H1 (cell line): ENCODE measurements at regions not wholly inside any gene's neighbourhood (a gene's known extent, or its start where the extent isn't known, plus 50 kb on each side); places are given as distances from the start of the nearest gene placed in this dataset.

Experiments
- CTCF ChIA-PET: fragments of 300-600 bp; sonication (Branson Sonifier 250); formaldehyde crosslinking; loops from one replicate; lab custom pipeline; 2021; ENCODE audit not compliant: partially characterized antibody; lab: Charles Lee
- POLR2A ChIA-PET: fragments of 300-600 bp; sonication (Branson Sonifier 250); formaldehyde crosslinking; loops from one replicate; lab custom pipeline; 2021; ENCODE audit warnings: inconsistent platforms; ENCODE audit not compliant: partially characterized antibody; lab: Charles Lee
- DNase-seq, 2 experiments: peaks; one replicate each; pipeline versions ENCODE4 v3.0.0 to v3.0.0-alpha.2; 2010 to 2022; ENCODE audit warnings: low spot score in 2 of 2, low read depth in 1 of 2, mixed read lengths in 1 of 2
- FAIRE-seq: peaks from 2 replicates; lab custom pipeline; 2011; peaks lifted over from hg19 to GRCh38; lab: Jason Lieb, UNC
- H2AFZ ChIP-seq: 2 replicates; pipeline ENCODE4 v1.8.1; 2012; ENCODE audit warnings: low read length, inconsistent platforms
- H2AK5ac ChIP-seq: 2 replicates; pipeline ENCODE4 v1.6.1; 2013; ENCODE audit warnings: low read depth, low read length
- H2BK120ac ChIP-seq: replicated peaks from 2 replicates; pipeline ENCODE3; 2013; ENCODE audit warnings: low read depth, low read length, inconsistent platforms
- H2BK12ac ChIP-seq: 2 replicates; pipeline ENCODE4 v1.6.1; 2013; ENCODE audit warnings: low read depth, low read length
- H2BK15ac ChIP-seq: 2 replicates; pipeline ENCODE4 v1.6.1; 2013; ENCODE audit warnings: low read length
- H2BK20ac ChIP-seq: 2 replicates; pipeline ENCODE4 v1.6.1; 2013; ENCODE audit warnings: low read length
- H2BK5ac ChIP-seq: 2 replicates; pipeline ENCODE4 v1.6.1; 2013; ENCODE audit warnings: low read depth, low read length
- H3K14ac ChIP-seq: 2 replicates; pipeline ENCODE4 v1.6.1; 2013; ENCODE audit warnings: inconsistent platforms; ENCODE audit not compliant: insufficient read length
- H3K18ac ChIP-seq: 2 replicates; pipeline ENCODE4 v1.6.1; 2013; ENCODE audit warnings: low read length; ENCODE audit errors: extremely low read depth
- H3K23ac ChIP-seq: 2 replicates; pipeline ENCODE4 v1.6.1; 2013; ENCODE audit warnings: inconsistent platforms; ENCODE audit not compliant: insufficient read length
- H3K23me2 ChIP-seq: 2 replicates; pipeline ENCODE4 v1.6.1; 2013; ENCODE audit warnings: low read depth, low read length
- H3K27ac ChIP-seq: 2 replicates; pipeline ENCODE4 v1.6.1; 2011; ENCODE audit warnings: low read depth, low read length, inconsistent platforms
- H3K27me3 ChIP-seq, 4 experiments: replicated peaks in 1 of 4; 1 replicate in 1 of 4; 2 replicates in 3 of 4; pipeline versions ENCODE4 v1.6.1 to v1.8.1; 2011 to 2013; ENCODE audit warnings: low read length in 3 of 4, mild to moderate bottlenecking in 3 of 4, inconsistent platforms in 2 of 4, mixed read lengths in 2 of 4, moderate library complexity in 1 of 4; ENCODE audit not compliant: control insufficient read depth in 3 of 4, insufficient read depth in 3 of 4; ENCODE audit errors: extremely low read depth in 1 of 4
- H3K36me3 ChIP-seq, 4 experiments: 2 replicates each; pipeline versions ENCODE4 v1.6.1 to v1.8.1; 2011 to 2013; ENCODE audit warnings: mild to moderate bottlenecking in 4 of 4, low read length in 3 of 4, moderate library complexity in 2 of 4, control low read depth in 1 of 4, inconsistent platforms in 1 of 4; ENCODE audit not compliant: insufficient read depth in 4 of 4, control insufficient read depth in 2 of 4
- H3K4ac ChIP-seq: replicated peaks from 2 replicates; pipeline ENCODE3; 2013; ENCODE audit warnings: low read length, low read depth, mixed read lengths, inconsistent platforms; ENCODE audit not compliant: insufficient read length
- H3K4me1 ChIP-seq, 4 experiments: replicated peaks in 1 of 4; 1 replicate in 1 of 4; 2 replicates in 3 of 4; pipeline versions ENCODE4 v1.6.1 to v1.8.1; 2011 to 2013; ENCODE audit warnings: low read length in 3 of 4, inconsistent platforms in 2 of 4, mixed read lengths in 1 of 4; ENCODE audit not compliant: insufficient read depth in 4 of 4, control insufficient read depth in 3 of 4
- H3K4me2 ChIP-seq, 2 experiments: 2 replicates each; pipeline versions ENCODE4 v1.6.1 to v1.8.1; 2011 to 2013; ENCODE audit warnings: low read depth in 2 of 2, low read length in 2 of 2, control low read depth in 1 of 2, inconsistent platforms in 1 of 2, mild to moderate bottlenecking in 1 of 2; ENCODE audit not compliant: insufficient read depth in 1 of 2
- H3K4me3 ChIP-seq, 4 experiments: fragments of 200-600, 300-600 bp in 1 of 4; sonication (generic), shearing (Covaris generic), sonication (Bioruptor Twin) in 1 of 4; 2 replicates each; pipeline versions ENCODE4 v1.5.1 to v1.8.1; 2011 to 2016; ENCODE audit warnings: low read length in 4 of 4, low read depth in 3 of 4, control low read depth in 2 of 4, inconsistent platforms in 2 of 4, mild to moderate bottlenecking in 2 of 4, mixed read lengths in 1 of 4, moderate library complexity in 1 of 4; ENCODE audit not compliant: insufficient read depth in 2 of 4; ENCODE audit errors: extremely low read depth in 1 of 4
- H3K56ac ChIP-seq: replicated peaks from 2 replicates; pipeline ENCODE3; 2013; ENCODE audit warnings: low read depth, mild to moderate bottlenecking, mixed read lengths, low read length, inconsistent platforms; ENCODE audit not compliant: insufficient read length
- H3K79me1 ChIP-seq: 2 replicates; pipeline ENCODE4 v1.6.1; 2013; ENCODE audit warnings: low read depth, low read length, control low read depth
- H3K79me2 ChIP-seq, 2 experiments: 2 replicates each; pipeline versions ENCODE4 v1.6.1 to v1.8.1; 2012 to 2013; ENCODE audit warnings: low read length in 2 of 2, mild to moderate bottlenecking in 2 of 2, inconsistent platforms in 1 of 2; ENCODE audit not compliant: insufficient read depth in 2 of 2, control insufficient read depth in 1 of 2
- H3K9ac ChIP-seq, 4 experiments: replicated peaks in 1 of 4; 1 replicate in 1 of 4; 2 replicates in 3 of 4; pipeline versions ENCODE4 v1.6.1 to v1.8.1; 2011 to 2013; ENCODE audit warnings: low read depth in 3 of 4, low read length in 3 of 4, control low read depth in 2 of 4, mild to moderate bottlenecking in 2 of 4, moderate library complexity in 2 of 4, inconsistent platforms in 1 of 4; ENCODE audit errors: extremely low read depth in 1 of 4
- H3K9me3 ChIP-seq, 2 experiments: 2 replicates each; pipeline versions ENCODE4 v1.6.1 to v1.8.1; 2012 to 2013; ENCODE audit warnings: mild to moderate bottlenecking in 2 of 2, moderate library complexity in 2 of 2, control low read depth in 1 of 2, inconsistent platforms in 1 of 2, low read depth in 1 of 2, low read length in 1 of 2, mixed read lengths in 1 of 2; ENCODE audit not compliant: insufficient read depth in 2 of 2
- H4K20me1 ChIP-seq, 2 experiments: replicated peaks in 1 of 2; 2 replicates each; pipeline versions ENCODE3 to v1.8.1; 2011 to 2013; ENCODE audit warnings: inconsistent platforms in 2 of 2, low read length in 2 of 2, mild to moderate bottlenecking in 1 of 2; ENCODE audit not compliant: insufficient read depth in 2 of 2, control insufficient read depth in 1 of 2
- H4K5ac ChIP-seq: 2 replicates; pipeline ENCODE4 v1.6.1; 2013; ENCODE audit warnings: low read length, low read depth, mixed read lengths, inconsistent platforms; ENCODE audit not compliant: insufficient read length
- H4K8ac ChIP-seq: 2 replicates; pipeline ENCODE4 v1.8.0; 2013; ENCODE audit warnings: mild to moderate bottlenecking, moderate library complexity, low read length, inconsistent platforms; ENCODE audit not compliant: insufficient read depth; ENCODE audit errors: extremely low read depth
- H4K91ac ChIP-seq: replicated peaks from 2 replicates; pipeline ENCODE3; 2013; ENCODE audit warnings: low read length, mixed read lengths, inconsistent platforms; ENCODE audit not compliant: insufficient read length
- BCL11A ChIP-seq, 2 experiments: IDR thresholded peaks; one replicate each; pipeline ENCODE4 v1.6.1; 2011; ENCODE audit warnings: low read depth in 2 of 2, low read length in 2 of 2, mild to moderate bottlenecking in 2 of 2
- BRCA1 ChIP-seq: IDR thresholded peaks from 2 replicates; pipeline ENCODE4 v1.6.1; 2012; ENCODE audit warnings: low read depth, low read length, improper control_type of control experiment
- CBX5 ChIP-seq: fragments of 300-800, 300-1000 bp; sonication (generic); IDR thresholded peaks from 2 replicates; pipeline ENCODE4 v1.7.1; 2016; ENCODE audit warnings: antibody characterized with exemption, low read length, low read depth
- EP300 ChIP-seq, 2 experiments: IDR thresholded peaks; 1 replicate in 1 of 2; 2 replicates in 1 of 2; pipeline ENCODE4 v1.6.1; 2011 to 2012; ENCODE audit warnings: low read depth in 2 of 2, low read length in 2 of 2, mild to moderate bottlenecking in 2 of 2, borderline replicate concordance in 1 of 2, inconsistent platforms in 1 of 2, moderate library complexity in 1 of 2
- HDAC6 ChIP-seq: IDR thresholded peaks from one replicate; pipeline ENCODE4 v1.7.1; 2012; ENCODE audit warnings: low read depth, mild to moderate bottlenecking, inconsistent platforms, low read length, moderate library complexity
- JUND ChIP-seq: IDR thresholded peaks from 2 replicates; pipeline ENCODE4 v1.6.1; 2011; ENCODE audit warnings: mild to moderate bottlenecking, improper control_type of control experiment, low read length
- KDM1A ChIP-seq: fragments of 200-600, 300-600 bp; sonication (generic); IDR thresholded peaks from 2 replicates; pipeline ENCODE4 v1.7.1; 2016; ENCODE audit warnings: mild to moderate bottlenecking, low read length, borderline replicate concordance
- PHF8 ChIP-seq: fragments of 200-600 bp; sonication (generic); conservative IDR thresholded peaks from 2 replicates; pipeline ENCODE4 v1.7.1; 2012; ENCODE audit warnings: low read depth, mild to moderate bottlenecking, inconsistent platforms, low read length, moderate library complexity
- RXRA ChIP-seq: IDR thresholded peaks from 2 replicates; pipeline ENCODE4 v1.6.1; 2011; ENCODE audit warnings: low read depth, mild to moderate bottlenecking, low read length, moderate library complexity; ENCODE audit not compliant: insufficient read depth
- SAP30 ChIP-seq: fragments of 300-600 bp; sonication (generic); IDR thresholded peaks from 2 replicates; pipeline ENCODE4 v1.7.1; 2012; ENCODE audit warnings: low read length, moderate library complexity, mild to moderate bottlenecking, inconsistent platforms; ENCODE audit not compliant: insufficient read depth, insufficient replicate concordance
- SIRT6 ChIP-seq: IDR thresholded peaks from one replicate; pipeline ENCODE4 v1.7.1; 2012; ENCODE audit warnings: low read length, inconsistent platforms
- TAF1 ChIP-seq: IDR thresholded peaks from 2 replicates; pipeline ENCODE4 v1.6.1; 2011; ENCODE audit warnings: mild to moderate bottlenecking, low read depth, low read length
- WGBS, 2 experiments: shearing (Covaris generic) in 1 of 2; methylation state at CpG; one replicate each; pipeline versions ENCODE4 v1.1.6 to v1.1.7; 2013 to 2015; ENCODE audit warnings: low lambda C conversion rate in 2 of 2, mixed read lengths in 2 of 2, inconsistent platforms in 1 of 2, low coverage in 1 of 2, missing lambda C conversion rate in 1 of 2; ENCODE audit not compliant: insufficient replicate concordance in 2 of 2, insufficient coverage in 1 of 2, insufficient read length in 1 of 2; ENCODE audit errors: extremely low coverage in 1 of 2, missing lambda C conversion rate in 1 of 2; 5-methylcytosine and 5-hydroxymethylcytosine counted together

GRCh38 chr18:45539491-45539891, 75.8 kb upstream of the SLC14A2 start:
- WGBS, 2 experiments, result 92% methylated on average over 5 of the region's 5 CpGs; no CpG with 5 or more reads in 1 of the 2 experiments
- Histone ChIP-seq H4K5ac (no peak overlapping the region), H3K4ac (no peak overlapping the region), H4K8ac (no peak overlapping the region), H3K9me3 (no peaks in the 10 kb centered on the region), H3K14ac (no peak overlapping the region), H2BK20ac (no peak overlapping the region), H3K36me3 (no peaks in the 10 kb centered on the region), H3K56ac (no peak overlapping the region), H3K79me1 (no peaks in the 10 kb centered on the region), H3K79me2 (no peaks in the 10 kb centered on the region), H3K23me2 (no peaks in the 10 kb centered on the region), H3K18ac (no peak overlapping the region), H3K27me3 (no peaks in the 10 kb centered on the region), H3K4me3 (no peak overlapping the region), H3K27ac (no peak overlapping the region), H2BK5ac (no peak overlapping the region), H2BK15ac (no peak overlapping the region), H2AK5ac (no peak overlapping the region), H3K4me1 (peaks cover 0 to 2% (median 0%) of the 10 kb centered on the region in 4 experiments; a peak in 1 of 7 replicates), H2BK12ac (no peak overlapping the region), H3K4me2 (no peak overlapping the region), H2BK120ac (no peak overlapping the region), H4K20me1 (no peaks in the 10 kb centered on the region), H2AFZ (no peak overlapping the region), H3K23ac (no peak overlapping the region), H3K9ac (no peak overlapping the region), H4K91ac (no peak overlapping the region)
- no peak for DNase-seq
- CTCF ChIA-PET, result interaction anchor here (1.0 kb wide), 1 partner anchor 13 kb away, joined by 3 read pairs; no protein-coding TSS in a partner anchor
- TF ChIP-seq JUND (no peak), PHF8 (no peak), SIRT6 (no peak), EP300 (IDR thresholded peaks at IDR 0.05; ENCODE audit: borderline replicate concordance in 1 of 2, low read depth in 2 of 2, low read length in 2 of 2) (no peak), BRCA1 (no peak), TAF1 (no peak), CBX5 (no peak), HDAC6 (no peak), RXRA (no peak), KDM1A (no peak), SAP30 (no peak), BCL11A (IDR thresholded peaks at IDR 0.05; ENCODE audit: low read depth in 2 of 2, low read length in 2 of 2) (no peak)
- POLR2A ChIA-PET, result no interaction called here
- no peak for FAIRE-seq
